Small intestine (tissue), 7 donors: ENCODE measurements at regions not wholly inside any gene's neighbourhood (a gene's known extent, or its start where the extent isn't known, plus 50 kb on each side); places are given as distances from the start of the nearest gene placed in this dataset.
A peak's percentile ranks its signal among the peaks of the same experiment; 100 is the strongest.

Source experiments
- DNase-seq, 2 donors: peaks; one replicate each; pipeline versions ENCODE4 v3.0.0 to v3.0.0-alpha.2; 2013
- FAIRE-seq: peaks from 2 replicates; lab custom pipeline; 2012; peaks lifted over from hg19 to GRCh38; lab: Jason Lieb, UNC
- H3K27ac ChIP-seq, 3 donors: one replicate each; pipeline ENCODE4 v1.5.1; 2013; ENCODE audit warnings: low read length in 2 of 3, mild to moderate bottlenecking in 2 of 3, control low read depth in 1 of 3, inconsistent platforms in 1 of 3, low read depth in 1 of 3, moderate library complexity in 1 of 3
- H3K27me3 ChIP-seq, 3 donors: one replicate each; pipeline ENCODE4 v1.6.1; 2013; ENCODE audit warnings: low read length in 3 of 3, inconsistent platforms in 1 of 3; ENCODE audit not compliant: control insufficient read depth in 3 of 3, insufficient read depth in 3 of 3
- H3K36me3 ChIP-seq, 3 donors: one replicate each; pipeline ENCODE4 v1.6.1; 2013; ENCODE audit warnings: low read length in 3 of 3, inconsistent platforms in 1 of 3, low read depth in 1 of 3, mild to moderate bottlenecking in 1 of 3, moderate library complexity in 1 of 3; ENCODE audit not compliant: control insufficient read depth in 3 of 3, insufficient read depth in 2 of 3
- H3K4me1 ChIP-seq, 3 donors: one replicate each; pipeline ENCODE4 v1.6.1; 2013; ENCODE audit warnings: low read length in 2 of 3, inconsistent platforms in 1 of 3, low read depth in 1 of 3, mild to moderate bottlenecking in 1 of 3, moderate library complexity in 1 of 3; ENCODE audit not compliant: control insufficient read depth in 3 of 3, insufficient read depth in 2 of 3
- H3K4me3 ChIP-seq, 3 donors: one replicate each; pipeline ENCODE4 v1.5.1; 2013; ENCODE audit warnings: low read length in 3 of 3, control low read depth in 1 of 3, inconsistent platforms in 1 of 3, low read depth in 1 of 3, mild to moderate bottlenecking in 1 of 3, moderate library complexity in 1 of 3
- H3K9me3 ChIP-seq, 2 donors: one replicate each; pipeline ENCODE4 v1.6.1; 2013; ENCODE audit warnings: low read depth in 1 of 2, low read length in 1 of 2; ENCODE audit not compliant: control insufficient read depth in 2 of 2, insufficient read depth in 1 of 2
- WGBS, 3 donors: extraction: QIAGEN DNeasy Blood & Tissue Kit; methylation state at CpG; one replicate each; pipeline ENCODE4 v1.1.7; 2013; 5-methylcytosine and 5-hydroxymethylcytosine counted together
- donor health status: healthy with polysubstance abuse.
- donor health status: control.
- donor health status: control.
- donor health status: Bipolar disorder and iron deficiency.
- donor health status: healthy.

GRCh38 chr12:41836416-41836815, 308.3 kb downstream of the GXYLT1 start:
- Histone ChIP-seq H3K4me3 (no peak overlapping the region), H3K9me3 (no peaks in the 10 kb centered on the region), H3K27ac (no peak overlapping the region), H3K27me3 (no peaks in the 10 kb centered on the region), H3K4me1 (no peaks in the 10 kb centered on the region), H3K36me3 (no peaks in the 10 kb centered on the region)
- FAIRE-seq (no peak), DNase-seq (peak in 1 of 2 donors; percentile 51)
- WGBS, 3 donors: 24 to 59% (median 41%) methylated on average over 2 of the region's 2 CpGs

DNA sequence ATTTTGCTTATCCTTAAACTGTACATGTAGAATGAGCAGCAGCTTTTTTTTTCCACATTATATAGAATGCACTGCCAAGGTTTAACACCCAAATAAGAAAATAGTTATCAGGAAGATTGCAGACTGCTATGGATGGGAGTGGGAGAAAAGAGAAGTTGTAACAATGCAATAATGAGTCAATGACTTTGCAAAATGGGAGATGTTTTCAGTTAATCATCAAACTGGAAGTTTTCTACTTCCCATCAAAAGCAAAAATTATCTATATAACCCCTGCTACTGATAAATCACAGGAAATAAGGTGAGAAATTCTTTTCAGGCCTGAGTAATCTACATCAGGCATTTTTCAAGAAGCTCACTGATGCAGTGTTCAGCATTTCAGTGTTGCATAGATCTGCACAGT, 309.1 kb downstream of the GXYLT1 start:
- peak in 1 of 2 donors; percentile 17 for DNase-seq

DNA sequence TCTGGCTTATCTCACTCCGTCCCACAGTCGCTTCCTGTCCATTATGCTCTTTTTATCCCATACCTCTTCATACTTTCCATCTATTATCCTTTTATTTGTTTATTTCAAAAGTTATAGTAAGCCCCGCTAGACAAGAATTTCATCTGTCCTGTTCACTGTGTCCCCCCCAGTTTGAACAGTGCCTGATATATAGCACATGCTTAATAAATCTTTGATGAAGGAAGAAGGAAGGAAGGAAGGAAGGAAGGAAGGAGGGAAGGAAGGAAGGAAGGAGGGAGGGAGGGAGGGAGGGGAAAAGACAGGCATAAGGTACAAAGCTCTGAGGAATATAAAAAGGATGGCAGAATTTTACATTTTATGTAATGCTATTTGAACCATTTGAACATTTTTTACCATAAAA, 324.7 kb downstream of the GXYLT1 start:
- no peaks in the 10 kb centered on the region for H3K36me3 ChIP-seq
- H3K9me3 ChIP-seq: no peaks in the 10 kb centered on the region
- H3K27me3 ChIP-seq: no peaks in the 10 kb centered on the region
- FAIRE-seq: no peak
- 78 to 87% (median 84%) methylated on average over 3 of the region's 3 CpGs for WGBS, 3 donors
- no peak overlapping the region for H3K27ac ChIP-seq
- no peak for DNase-seq
- H3K4me1 ChIP-seq: no peaks in the 10 kb centered on the region
- H3K4me3 ChIP-seq: no peak overlapping the region

More for the DNA sequence above, 309.1 kb downstream of the GXYLT1 start:
- Histone ChIP-seq H3K4me3 (no peak overlapping the region), H3K27ac (no peak overlapping the region), H3K9me3 (no peaks in the 10 kb centered on the region), H3K36me3 (no peaks in the 10 kb centered on the region), H3K4me1 (no peaks in the 10 kb centered on the region), H3K27me3 (no peaks in the 10 kb centered on the region)
- FAIRE-seq: no peak

- no peak overlapping the region for H3K27ac ChIP-seq
- no peaks in the 10 kb centered on the region for H3K9me3 ChIP-seq
- WGBS, 3 donors: 17 to 45% (median 30%) methylated on average over 2 of the region's 2 CpGs
- H3K27me3 ChIP-seq: no peaks in the 10 kb centered on the region
- no peaks in the 10 kb centered on the region for H3K36me3 ChIP-seq
- H3K4me1 ChIP-seq: peaks cover 0 to 5% (median 0%) of the 10 kb centered on the region in 3 donors
- H3K4me3 ChIP-seq: no peak overlapping the region
- FAIRE-seq (no peak), DNase-seq (peak in 1 of 2 donors; percentile 67)
Observed at GRCh38 chr12:41804026-41804425, 340.6 kb downstream of the GXYLT1 start.

DNA sequence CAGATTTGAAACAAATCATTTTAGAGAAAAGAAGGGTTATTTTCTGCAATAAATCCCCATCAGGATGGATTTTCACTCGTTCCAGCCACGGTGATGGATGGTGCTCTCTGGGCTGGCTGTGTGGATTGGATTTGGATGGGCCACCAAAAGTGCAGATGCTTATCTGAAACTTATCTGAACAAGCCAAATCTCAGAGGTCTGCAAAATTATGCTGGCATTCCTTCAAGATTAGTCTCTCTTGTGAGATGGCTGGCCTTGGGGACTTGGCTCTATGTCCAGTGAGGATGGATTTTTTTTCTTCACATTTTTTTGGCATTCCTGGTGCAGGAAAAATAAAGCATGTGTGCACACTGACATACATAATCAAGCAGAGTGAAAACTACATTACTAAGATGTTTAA, 341.9 kb downstream of the GXYLT1 start:
- Histone ChIP-seq H3K4me3 (no peak overlapping the region), H3K36me3 (no peaks in the 10 kb centered on the region), H3K27ac (no peak overlapping the region), H3K4me1 (peaks cover 0 to 5% (median 0%) of the 10 kb centered on the region in 3 donors), H3K9me3 (no peaks in the 10 kb centered on the region), H3K27me3 (no peaks in the 10 kb centered on the region)
- DNase-seq (no peak), FAIRE-seq (no peak)
- WGBS, 3 donors: 62 to 78% (median 73%) methylated on average over 2 of the region's 2 CpGs

DNA sequence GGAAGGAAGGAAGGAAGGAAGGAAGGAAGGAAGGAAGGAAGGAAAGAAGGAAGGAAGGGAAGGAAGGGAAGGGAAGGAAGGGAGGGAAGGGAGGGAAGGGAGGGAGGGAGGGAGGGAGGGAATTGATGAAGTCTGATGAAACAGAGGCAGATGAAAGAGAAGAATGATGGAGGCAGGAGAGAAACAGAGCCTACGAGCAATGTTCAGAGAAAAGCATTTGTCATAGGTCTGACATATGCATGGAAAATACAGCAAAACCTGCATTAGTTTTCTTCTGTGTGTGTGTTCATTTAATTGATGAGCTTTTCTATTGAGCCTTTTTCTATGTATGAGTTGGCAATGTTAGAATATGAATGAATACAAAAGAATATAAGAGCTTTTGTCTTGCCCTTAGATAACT, 343.4 kb downstream of the GXYLT1 start:
- H3K4me3 ChIP-seq: no peak overlapping the region
- DNase-seq (no peak), FAIRE-seq (no peak)
- H3K27ac ChIP-seq: no peak overlapping the region
- H3K27me3 ChIP-seq: no peaks in the 10 kb centered on the region
- no peaks in the 10 kb centered on the region for H3K9me3 ChIP-seq
- no peaks in the 10 kb centered on the region for H3K36me3 ChIP-seq
- WGBS, 3 donors: 79 to 85% (median 80%) methylated on average over 1 of the region's 1 CpG
- H3K4me1 ChIP-seq: peaks cover 0 to 5% (median 0%) of the 10 kb centered on the region in 3 donors

DNA sequence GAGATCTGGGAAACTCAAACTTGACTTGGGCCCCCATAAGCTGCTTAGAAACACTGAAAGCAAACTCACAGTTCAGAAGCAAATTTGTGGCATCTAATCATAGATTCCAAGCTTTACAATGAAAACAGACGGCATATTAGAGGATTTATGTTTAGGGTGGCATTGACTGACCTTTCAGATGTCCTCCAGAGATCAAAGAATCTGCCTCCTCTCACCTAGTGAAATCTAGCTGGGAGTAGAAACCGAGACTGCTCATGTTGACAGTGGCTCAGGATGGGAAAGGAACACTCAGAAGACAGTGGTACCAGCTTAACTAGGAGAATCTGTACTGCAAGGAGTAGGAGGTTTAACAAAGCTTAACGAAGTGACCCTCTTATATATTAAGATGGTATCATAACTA, 345.0 kb downstream of the GXYLT1 start:
- Histone ChIP-seq H3K4me3 (no peak overlapping the region), H3K27me3 (no peaks in the 10 kb centered on the region), H3K4me1 (peaks cover 0 to 5% (median 0%) of the 10 kb centered on the region in 3 donors), H3K36me3 (no peaks in the 10 kb centered on the region), H3K9me3 (no peaks in the 10 kb centered on the region), H3K27ac (no peak overlapping the region)
- no peak for FAIRE-seq
- WGBS, 3 donors: 56 to 77% (median 65%) methylated on average over 3 of the region's 3 CpGs
- DNase-seq: no peak

DNA sequence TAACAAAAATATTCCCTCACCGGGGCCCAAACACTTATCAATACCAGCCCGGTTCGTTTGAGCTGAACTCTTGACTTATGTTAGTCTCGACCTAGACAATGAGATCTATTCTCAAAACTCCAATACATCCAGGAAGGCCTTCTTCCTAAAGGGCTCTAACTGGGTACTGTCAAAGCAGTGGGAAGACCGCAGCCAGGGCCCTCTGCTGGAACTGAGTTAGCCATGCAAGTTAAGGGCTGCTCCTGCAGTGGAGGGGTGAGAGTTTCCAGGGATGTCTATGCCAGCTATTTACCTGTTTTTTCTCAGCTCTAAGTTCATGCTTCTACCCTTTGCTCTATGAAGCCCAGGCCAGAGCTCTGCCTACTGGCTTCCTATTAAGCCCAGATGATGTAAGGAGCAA, 348.8 kb downstream of the GXYLT1 start:
- Histone ChIP-seq H3K4me3 (no peak overlapping the region), H3K36me3 (no peaks in the 10 kb centered on the region), H3K4me1 (no peaks in the 10 kb centered on the region), H3K27ac (no peak overlapping the region), H3K9me3 (peaks cover 0 to 4% of the 10 kb centered on the region in 2 donors), H3K27me3 (no peaks in the 10 kb centered on the region)
- WGBS, 3 donors: 78 to 82% (median 78%) methylated on average over 5 of the region's 5 CpGs
- DNase-seq (no peak), FAIRE-seq (no peak)

DNA sequence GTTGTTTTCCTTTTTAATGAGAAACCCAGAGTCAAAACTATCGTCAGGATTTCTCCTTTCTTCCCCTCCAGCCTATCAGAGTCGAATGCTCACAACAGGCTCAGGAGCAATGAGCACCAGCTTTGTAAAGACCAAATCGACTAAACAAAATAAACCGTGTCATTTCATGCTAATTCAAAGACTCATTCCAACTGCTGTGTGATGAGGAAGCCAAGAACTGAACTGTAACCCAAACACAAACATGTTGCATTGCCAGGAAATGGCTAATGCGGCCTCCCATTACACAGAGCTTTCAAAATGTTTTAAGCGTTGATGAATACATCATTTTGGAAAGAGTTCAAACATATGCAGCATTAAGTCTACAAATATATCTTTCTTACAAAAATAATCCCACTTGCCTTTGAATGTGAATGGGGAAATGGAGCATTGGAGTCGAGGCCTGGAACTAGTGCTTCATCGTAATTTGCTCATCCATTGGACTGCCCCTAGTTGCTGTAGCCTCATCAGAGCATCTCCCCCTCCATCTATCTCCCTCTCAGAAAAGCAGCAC, 349.5 kb downstream of the GXYLT1 start:
- H3K4me3 ChIP-seq: no peak overlapping the region
- H3K9me3 ChIP-seq: peaks cover 0 to 4% of the 10 kb centered on the region in 2 donors
- DNase-seq: peak in 1 of 2 donors; percentile 14
- H3K27ac ChIP-seq: no peak overlapping the region
- no peaks in the 10 kb centered on the region for H3K36me3 ChIP-seq
- no peaks in the 10 kb centered on the region for H3K4me1 ChIP-seq
- FAIRE-seq: no peak
- 51 to 76% (median 61%) methylated on average over 8 of the region's 8 CpGs for WGBS, 3 donors
- H3K27me3 ChIP-seq: no peaks in the 10 kb centered on the region
